ENCODE measurements at regions not wholly inside any gene's neighbourhood (a gene's known extent, or its start where the extent isn't known, plus 50 kb on each side); places are given as distances from the start of the nearest gene placed in this dataset.
"Not testable (repeated sequence)": the region's sequence is repeated elsewhere in the genome, so short reads cannot be mapped to it uniquely, and the experiment has no call there.

DNA sequence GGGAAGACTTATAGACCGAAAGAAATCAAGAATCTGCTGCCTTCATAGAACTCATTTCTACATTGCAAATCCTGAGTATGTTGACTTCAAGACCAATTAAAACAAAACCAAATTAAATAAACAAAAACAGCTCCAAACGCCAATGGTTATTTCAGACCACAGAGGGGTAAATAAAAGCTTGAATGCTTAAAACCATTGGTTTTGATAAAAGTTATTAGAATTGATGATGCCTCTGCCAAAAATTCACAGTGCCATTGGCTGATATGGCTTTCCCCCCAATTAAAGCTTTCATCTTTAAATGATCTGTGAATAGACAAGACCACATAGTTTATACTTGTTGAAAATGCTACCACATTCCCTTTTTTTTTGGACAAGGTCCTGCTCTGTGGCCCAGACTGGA is 188.5 kb downstream of the NFKBIZ start:
- DNase-seq = no peak

DNA sequence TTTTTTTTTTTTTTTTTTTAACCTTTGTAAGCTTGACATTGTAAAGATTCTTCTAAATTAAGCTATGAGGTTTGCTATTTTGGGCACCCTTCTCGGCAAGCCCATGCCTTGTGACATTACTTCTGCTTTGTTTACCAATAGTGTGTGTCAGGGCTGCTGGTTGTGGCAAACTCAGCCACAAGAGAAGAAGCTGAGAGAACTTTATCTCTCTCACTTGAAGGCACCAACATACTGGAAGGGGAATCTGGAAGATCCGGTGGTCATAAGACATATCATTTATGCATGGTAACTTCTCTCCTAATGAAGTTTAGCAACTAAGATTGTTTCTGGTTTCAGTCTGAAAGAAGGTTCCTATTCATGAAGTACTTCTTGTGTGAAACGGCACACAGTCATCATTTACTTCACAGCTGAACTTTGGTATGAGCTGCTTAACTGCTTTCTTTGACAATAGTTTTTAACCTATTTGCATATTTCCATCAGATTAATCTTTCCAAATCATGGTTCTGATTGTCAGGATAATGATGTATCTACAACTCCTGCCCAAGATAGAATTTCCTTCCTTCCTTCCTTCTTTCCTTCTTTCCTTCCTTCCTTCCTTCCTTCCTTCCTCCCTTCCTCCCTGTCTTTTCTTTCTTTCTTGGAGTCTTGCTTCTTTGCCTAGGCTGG is 189.3 kb downstream of the NFKBIZ start:
- peak; percentile 67 to 79 for DNase-seq

DNA sequence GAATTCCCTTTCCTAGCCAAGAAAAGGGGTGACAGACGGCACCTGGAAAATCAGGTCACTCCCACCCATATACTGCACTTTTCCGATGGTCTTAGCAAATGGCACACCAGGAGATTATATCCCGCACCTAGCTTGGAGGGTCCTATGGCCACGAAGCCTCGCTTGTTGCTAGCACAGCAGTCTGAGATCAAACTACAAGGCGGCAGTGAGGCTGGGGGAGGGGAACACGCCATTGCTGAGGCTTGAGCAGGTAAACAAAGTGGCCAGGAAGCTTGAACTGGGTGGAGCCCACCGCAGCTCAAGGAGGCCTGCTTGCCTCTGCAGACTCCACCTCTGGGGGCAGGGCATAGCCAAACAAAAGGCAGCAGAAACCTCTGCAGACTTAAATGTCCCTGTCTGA is 190.8 kb downstream of the NFKBIZ start:
- DNase-seq = not testable (repeated sequence)

DNA sequence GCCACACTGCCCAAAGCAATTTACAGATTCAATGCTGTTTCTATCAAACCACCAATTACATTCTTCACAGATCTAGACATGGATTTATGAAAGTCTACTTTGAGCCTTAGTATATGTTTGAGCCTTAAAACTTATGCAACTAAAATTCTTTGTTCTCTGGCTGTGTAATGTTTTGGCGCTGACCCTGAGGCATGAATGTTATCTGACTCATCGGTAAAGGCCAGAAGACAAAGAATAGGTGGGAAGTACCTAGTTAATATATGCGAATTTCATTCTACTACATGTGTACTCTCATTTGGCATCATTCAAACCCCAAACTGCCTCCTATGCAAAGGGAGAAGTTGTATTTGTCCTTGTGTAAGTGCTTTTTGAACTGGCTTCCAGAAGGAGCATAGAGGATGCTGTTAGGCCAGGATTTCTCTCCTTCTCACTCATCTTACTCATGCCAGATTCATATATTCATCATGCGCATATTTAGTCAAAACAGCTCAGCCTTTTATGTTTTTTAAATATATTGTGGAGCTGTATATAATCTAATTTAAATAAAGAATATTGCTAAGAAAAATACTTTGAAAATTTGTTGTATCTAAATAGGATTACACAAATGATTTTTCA is 204.2 kb downstream of the NFKBIZ start:
- DNase-seq = peak in 1 of 2 donors; percentile 13

DNA sequence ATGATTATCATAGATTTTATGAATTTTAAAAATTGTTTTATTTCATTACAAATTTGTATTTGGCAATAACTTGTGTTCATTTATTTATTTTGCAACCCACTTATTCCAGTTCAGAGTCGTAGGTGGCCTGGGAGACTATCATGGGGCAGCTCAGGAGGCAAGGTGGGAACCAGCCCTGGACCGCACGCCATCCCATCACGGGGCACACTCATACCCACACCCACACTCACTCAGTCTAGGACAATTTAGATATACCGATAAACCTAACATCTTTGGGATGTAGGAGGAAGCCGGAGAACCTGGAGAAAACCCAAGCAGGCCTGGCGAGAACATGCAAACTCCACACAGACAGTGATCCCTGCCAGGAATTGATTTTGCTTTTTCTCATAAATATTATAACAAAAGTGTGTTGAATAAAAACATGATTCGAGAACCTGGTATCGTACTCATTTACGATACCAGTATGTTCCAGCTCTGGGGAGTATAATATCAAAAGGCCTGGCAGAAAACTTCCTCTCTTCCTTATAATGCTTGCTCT is 205.3 kb downstream of the NFKBIZ start:
- DNase-seq = no peak

DNA sequence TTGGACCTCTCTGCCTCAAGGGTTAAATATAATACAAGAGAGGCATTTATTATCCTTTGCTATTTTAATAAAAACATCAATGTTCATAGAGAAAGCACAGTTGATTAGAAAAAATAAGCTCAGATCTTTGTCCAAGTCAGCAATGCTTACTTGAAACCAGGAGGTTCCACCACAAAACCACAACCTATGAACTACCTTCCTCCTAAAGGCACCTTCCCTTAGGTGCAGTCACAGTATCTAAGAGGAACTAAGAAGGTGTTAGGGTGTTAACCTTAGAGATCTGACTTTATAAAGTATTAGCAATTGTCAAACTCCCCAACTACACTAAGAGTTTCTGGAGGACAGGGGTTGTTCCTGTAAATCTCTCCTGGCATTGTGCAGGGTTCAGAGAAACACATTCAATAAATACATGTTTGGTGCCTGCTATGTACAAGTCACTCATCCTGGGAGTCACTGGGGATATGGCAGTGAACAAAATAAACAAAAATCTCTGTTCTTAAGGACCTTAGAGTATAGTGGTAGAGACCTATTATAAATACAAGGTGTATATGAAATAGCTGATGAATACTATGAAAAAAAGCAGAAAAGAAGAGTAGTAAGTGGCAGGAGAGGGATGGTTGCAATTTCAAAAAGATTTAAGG is 208.6 kb downstream of the NFKBIZ start:
- DNase-seq = no peak

DNA sequence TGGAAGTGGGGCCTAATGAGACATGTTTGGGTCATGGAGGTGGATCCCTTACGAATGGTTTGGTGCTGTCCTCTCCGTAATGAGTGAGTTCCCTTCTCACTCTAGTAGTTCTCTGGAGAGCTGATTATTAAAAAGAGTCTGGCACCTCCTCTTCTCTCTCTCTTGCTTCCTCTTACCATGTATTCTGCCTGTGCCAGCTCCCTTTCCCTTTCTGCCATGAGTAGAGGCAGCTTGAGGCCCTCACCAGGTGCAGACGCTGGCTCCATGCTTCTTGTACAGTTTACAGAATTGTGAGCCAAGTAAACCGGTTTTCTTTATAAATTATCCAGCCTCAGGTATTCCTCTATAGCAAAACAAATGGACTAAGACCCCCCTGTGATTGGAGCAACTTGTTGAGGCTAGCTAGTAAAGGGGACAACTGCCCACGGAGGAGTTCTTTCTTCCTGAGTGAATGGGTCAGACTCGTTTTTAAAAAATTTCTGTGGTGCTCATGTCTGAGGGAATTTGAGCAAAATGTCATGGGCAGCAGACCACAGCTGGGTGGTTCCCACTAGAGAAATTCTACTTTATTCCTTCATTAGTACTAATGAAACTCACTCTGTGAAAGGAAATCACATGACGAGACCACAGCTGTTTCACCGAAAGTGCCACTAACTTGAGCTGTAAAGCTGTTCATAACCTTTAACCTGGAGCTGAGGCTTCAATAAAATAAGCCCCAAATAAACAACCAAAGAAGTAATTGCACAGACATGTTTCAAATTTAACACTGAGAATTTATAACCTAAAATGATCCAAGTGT is 210.0 kb downstream of the NFKBIZ start:
- no peak for DNase-seq

DNA sequence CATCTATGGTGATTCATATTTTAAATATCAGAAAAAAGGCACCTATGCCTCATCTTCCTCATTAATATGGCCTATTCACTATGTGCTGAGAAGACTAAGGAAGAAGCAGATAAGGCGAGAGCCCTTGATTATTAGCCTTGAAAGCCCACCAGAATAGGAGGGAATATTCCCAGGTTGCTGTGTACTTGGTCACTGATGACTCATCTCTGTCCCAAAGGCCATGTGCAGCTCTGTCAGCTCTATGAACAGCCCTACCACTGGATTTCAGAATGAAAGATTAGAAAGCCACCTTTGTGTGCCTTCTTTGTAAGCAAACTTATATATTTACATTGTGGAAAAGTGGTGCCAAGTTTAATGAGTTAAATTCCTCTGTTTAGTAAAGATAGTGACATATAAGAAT is 211.5 kb downstream of the NFKBIZ start:
- no peak for DNase-seq

DNA sequence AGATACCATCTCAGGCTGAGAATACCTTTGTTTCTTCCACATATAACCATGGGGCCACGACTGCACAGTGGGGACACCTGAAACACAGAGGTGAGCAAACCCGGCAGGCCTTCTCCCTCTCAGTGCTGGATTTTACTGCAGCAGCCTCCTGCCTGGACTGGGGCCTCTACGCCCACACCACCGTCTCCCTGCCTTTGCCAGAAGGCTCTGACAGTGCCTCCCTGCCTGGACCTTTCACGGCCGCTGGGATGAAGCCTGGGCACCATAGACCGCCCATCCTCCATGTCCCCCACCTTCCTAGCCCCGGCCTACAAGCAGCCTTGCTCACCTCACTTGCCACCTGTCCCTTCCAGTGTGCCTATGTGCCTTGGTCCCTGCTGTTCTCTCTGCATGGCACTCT is 214.3 kb downstream of the NFKBIZ start:
- DNase-seq = no peak

DNA sequence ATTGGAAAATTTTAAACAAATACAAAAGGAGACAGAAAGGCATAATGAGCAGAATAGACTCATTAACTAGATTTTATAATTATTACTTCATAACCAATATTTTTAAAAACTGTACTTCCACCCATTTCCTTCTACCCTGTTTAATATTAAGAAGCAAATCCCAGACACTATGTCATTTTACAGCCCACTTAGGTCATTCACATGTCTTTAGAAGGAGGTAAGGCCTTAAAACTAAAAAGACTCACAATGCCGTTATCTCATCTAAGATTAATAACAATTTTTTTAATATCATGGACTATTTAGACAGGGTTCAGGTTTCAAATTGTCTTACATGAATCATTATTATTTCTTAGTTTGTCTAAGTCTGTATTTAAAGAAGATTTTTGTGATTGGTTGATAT is 217.2 kb downstream of the NFKBIZ start:
- DNase-seq = no peak

DNA sequence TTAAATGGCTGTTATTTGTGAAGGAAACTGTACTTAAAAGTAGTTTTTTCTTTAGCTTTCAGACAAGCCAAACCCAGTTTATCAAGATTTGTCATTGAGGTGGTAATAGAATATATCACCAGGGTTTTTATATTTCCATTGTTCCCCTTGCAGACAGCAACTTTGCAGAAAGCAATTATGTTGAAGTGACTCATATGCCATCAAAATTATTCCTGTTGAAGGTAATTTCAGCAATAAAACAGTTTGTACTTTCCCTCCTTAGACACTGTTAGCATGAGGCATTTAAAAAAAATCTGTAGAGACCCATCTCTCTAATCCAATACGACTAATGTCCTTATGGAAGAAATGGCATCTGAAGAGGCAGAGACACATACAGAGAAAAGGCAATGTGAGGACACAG is 219.0 kb downstream of the NFKBIZ start:
- no peak for DNase-seq

DNA sequence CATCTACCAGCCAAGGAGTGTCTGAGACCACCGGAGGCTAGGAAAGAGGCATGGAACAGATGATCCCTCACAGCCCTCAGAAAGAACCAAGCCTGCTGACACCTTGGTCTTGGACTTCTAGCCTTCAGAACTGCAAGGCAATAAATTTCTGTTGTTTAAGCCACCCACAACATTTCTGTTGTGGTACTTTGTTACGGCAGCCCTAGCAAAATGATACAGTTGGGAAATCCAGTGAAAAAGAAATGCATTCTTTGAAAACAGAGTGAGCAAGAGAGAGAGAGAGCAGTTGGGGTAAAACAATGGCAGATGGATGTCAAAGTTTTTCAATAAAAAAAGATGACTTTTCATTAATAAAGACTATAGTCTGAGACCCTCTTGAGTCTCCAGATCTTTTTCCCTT is 219.4 kb downstream of the NFKBIZ start:
- DNase-seq = no peak

DNA sequence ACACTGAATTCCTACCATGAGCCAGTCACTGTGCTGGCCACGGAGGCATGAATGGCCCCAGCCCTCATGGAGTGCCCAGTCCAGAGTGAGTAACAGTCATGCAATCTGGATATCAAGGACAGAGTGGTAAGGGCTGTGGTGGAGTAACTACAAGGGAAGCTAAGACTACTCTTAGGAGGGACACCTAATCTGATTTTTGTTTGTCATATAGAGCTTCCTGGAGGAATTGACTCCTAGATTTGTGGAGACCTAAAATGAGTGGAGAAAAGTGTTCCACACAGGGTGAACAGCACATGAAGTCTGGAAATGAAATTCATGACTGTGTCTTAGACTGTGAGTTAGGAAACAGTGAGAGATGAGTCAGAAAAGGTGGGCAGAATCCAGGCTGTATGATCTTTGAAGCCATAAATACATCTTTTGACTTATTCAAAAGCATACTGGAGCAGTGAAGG is 219.9 kb downstream of the NFKBIZ start:
- DNase-seq = peak in 1 of 2 donors; percentile 13

DNA sequence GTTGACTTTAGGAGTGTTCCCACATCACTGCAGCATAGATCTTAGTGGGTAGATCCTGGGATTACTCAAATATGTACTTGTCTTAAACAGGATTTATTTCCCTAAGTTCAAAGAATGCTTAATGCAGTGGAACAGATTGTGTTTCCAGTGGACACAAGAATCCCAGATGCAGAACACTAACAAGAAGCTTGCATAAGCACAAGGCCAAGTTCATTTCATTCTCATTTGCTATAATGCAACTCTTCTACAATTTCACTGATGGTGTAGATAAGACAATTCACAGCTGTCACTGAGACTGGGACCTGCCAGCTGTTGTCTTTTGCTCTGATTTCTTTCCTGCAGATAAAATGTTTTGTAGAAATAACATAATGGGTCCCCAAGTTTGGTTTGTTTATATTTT is 225.6 kb downstream of the NFKBIZ start:
- DNase-seq = no peak

DNA sequence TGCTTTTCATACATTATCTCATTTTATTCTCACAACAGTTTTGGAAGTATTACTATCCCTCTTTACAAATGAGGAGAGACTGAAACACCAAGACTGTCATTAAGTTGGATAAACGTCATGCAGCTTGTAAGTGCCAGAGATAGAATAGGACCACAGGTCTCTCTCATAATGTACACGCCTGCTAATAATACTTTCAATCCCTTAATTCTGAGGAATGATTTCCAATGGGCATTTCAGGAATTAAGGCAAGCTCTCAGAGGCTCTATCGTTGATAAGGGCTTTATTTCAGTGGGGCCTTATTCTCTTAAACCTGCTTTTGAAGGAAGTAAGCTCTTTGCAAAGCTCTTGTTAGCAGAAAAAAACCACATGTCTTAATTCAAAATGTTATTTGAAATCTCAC is 229.1 kb downstream of the NFKBIZ start:
- DNase-seq = no peak

DNA sequence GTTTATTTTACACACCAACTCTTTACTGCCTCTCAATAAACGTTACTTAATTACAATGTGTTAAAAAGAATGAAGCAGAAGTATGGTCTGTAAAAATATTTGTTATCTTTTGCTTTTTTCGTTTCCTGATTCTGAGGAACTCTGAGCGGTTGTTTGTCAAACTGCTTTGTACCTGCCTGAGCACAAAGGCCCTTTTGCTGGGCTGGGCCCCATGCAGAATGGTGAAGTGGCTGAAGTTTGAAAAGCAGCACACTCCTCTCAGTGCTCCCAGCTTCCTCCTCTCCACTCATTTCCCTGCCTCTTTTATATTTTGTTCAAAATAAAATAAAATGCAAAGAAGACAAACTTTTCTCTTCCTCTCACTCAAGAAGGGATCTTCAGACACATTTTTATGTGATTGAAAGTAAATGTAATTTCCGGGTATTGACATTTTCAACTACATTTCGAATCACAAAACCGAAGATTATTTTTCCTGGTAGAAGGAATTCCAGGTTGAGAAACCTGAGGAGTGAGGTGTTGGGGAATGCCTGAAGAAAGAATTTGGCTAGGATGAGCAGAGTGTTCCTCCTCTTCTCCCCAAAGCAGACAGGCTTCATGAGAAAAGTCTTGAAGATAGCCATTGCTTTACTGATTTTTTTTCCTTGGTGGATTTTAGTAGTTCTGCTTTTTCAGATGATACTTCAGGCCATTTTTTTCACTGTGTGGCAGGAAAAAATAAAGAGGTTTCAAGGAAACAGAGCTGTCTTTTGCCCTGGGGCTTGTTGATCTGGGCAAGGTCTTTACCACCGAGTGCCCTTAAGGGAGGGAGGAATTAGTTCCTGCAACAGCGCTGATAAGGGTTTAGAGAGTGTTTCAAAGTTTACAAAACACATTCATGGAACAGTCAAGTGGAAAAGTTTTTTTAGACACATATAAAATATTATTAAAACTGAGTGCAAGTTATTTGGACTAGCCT is 229.8 kb downstream of the NFKBIZ start:
- DNase-seq = no peak

DNA sequence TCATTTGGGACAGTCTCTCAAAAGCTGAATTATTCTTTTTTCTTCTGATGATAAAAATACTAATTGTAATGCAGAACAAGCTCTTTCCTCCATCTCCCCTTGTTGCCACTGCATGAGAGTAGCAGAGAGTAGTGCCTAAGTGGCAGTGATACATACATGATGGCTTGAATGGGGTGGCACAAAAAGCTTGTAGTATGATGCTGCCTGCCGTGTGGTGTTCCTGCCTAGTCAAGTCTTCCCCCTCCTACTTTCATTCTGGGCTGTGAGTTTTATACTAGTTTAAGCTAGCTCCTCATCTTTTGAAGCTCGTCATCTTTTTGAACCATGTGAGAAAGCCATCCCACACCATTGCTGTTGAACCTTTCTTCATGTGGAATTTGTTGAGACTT is 230.5 kb downstream of the NFKBIZ start:
- no peak for DNase-seq

DNA sequence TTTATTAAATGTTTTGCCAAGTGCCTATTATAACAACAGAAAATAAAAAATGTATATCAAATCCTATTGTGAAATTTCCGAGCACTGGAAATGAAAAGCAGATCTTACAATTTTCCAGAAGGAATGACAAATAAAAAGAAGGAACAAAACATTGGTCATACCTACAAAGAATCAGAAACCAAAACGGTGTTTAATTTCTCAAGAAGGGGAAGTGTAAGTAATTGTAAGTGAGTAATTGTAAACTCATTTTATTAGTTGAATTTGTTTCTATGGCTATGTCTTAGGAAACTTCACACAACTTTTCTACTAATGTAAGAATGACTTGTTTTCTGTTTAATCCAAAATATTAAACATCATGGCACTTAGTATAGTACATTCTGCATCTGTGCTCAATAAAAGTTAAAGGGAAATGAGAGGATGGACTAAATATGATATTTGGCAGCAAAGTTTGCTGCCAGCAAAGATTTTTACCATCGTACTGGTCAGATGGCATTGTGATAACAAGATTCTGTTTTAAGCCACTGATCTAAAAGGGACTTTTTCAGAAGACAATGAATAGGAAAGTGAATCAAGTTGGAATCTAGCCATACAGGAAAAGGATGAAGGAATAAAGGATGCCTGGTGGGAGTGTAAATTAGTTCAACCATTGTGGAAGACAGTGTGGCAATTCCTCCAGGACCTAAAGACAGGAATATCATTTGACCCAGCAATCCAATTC is 232.4 kb downstream of the NFKBIZ start:
- DNase-seq = peak; percentile 16 to 21

DNA sequence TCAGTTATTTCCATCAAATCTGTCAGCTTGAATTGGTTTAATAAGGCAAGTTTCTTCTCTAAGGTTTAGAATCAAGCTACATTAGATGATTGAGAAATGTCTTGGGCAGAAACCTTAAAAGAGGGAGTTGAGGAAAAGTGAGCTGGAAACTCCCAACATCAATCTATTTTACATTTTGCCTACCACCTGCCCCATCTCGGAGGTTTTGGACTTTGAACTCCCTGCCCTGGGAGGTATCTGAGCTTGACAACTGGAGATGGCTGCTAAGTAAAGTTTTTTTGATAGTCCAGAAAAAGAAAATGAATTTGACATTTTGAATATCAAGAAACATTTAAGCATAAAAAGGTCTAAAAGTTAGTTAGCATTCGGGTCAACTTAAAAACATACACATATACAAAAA is 234.2 kb downstream of the NFKBIZ start:
- no peak for DNase-seq

DNA sequence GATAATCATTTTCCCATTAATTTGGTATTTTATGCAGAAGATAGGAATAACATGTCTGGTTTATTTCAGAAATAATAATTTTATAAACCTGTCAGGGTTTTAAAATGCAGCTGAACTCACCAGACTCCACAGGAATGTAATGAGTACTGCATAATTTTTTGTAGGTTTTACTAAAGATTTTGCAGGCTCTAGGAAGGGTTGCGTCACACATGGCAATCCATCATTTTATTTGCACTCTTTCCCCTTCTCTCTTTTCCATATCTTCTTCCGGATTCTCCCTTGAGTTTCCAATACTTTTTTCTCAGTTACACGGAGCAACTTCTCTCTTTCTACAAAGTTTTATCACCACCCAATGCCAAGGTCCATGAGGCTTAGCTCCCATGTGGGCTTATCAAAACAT is 234.7 kb downstream of the NFKBIZ start:
- DNase-seq = no peak

DNA sequence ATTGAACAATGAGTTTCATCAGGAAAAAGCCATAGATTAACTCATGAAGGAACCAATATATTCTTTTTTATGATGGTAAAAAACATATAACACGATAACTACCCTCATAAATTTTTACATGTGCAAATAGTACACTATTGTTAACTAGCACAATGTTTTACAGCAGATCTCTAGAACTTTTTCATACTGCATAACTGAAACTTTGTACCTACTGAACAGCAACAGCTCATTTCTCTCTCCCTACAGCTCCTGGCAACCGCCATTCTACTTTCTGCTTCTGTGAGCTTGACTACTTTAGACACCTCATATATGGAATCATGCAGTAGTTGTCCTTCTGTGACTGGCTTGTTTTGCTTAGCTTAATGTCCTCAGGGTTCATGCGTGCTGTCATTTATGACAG is 235.4 kb downstream of the NFKBIZ start:
- DNase-seq = no peak
